ENCODE measurements at regions not wholly inside any gene's neighbourhood (a gene's known extent, or its start where the extent isn't known, plus 50 kb on each side); places are given as distances from the start of the nearest gene placed in this dataset.
"Not testable (repeated sequence)": the region's sequence is repeated elsewhere in the genome, so short reads cannot be mapped to it uniquely, and the experiment has no call there.

GRCh38 chr15:75770131-75770530 lies 57.5 kb upstream of the CSPG4 start:
- H3K4me3 Mint-ChIP-seq = no peak overlapping the region
- Histone ChIP-seq H3K4me1 (ENCODE audit: control insufficient read depth, insufficient read depth, low read length) (no peaks in the 10 kb centered on the region), H3K4me3 (ENCODE audit: low read length) (no peak overlapping the region), H3K9me3 (ENCODE audit: control insufficient read depth, insufficient read depth, low read length) (no peaks in the 10 kb centered on the region), H3K36me3 (ENCODE audit: control insufficient read depth, insufficient read depth, low read length) (no peaks in the 10 kb centered on the region), H3K27me3 (ENCODE audit: control insufficient read depth, insufficient read depth, low read length) (no peaks in the 10 kb centered on the region), H3K27ac (ENCODE audit: low read length) (no peak overlapping the region)
- peaks cover 0 to 17% of the 10 kb centered on the region in 2 donors for H3K27me3 Mint-ChIP-seq (ENCODE audit: low read depth in 2 of 2)
- WGBS (ENCODE audit: insufficient coverage) = 84% methylated on average over 3 of the region's 3 CpGs
- ATAC-seq = no peak
- no peaks in the 10 kb centered on the region for H3K4me1 Mint-ChIP-seq
- H3K36me3 Mint-ChIP-seq = no peaks in the 10 kb centered on the region
- no peak overlapping the region for H3K27ac Mint-ChIP-seq
- DNase-seq = no peak
- intact Hi-C loops (cut with micrococcal nuclease) = no loop called here
- no peak for TF ChIP-seq CTCF (IDR thresholded peaks at IDR 0.05)
- no peaks in the 10 kb centered on the region for H3K9me3 Mint-ChIP-seq

GRCh38 chr15:75768526-75768925 lies 55.9 kb upstream of the CSPG4 start:
- H3K27me3 Mint-ChIP-seq (ENCODE audit: low read depth in 2 of 2) = peaks cover 4 to 19% of the 10 kb centered on the region in 2 donors
- ATAC-seq; H3K36me3 ChIP-seq (ENCODE audit: control insufficient read depth, insufficient read depth, low read length); H3K4me1 ChIP-seq (ENCODE audit: control insufficient read depth, insufficient read depth, low read length); H3K4me3 Mint-ChIP-seq; H3K4me1 Mint-ChIP-seq; H3K9me3 ChIP-seq (ENCODE audit: control insufficient read depth, insufficient read depth, low read length); intact Hi-C loops (cut with micrococcal nuclease); H3K4me3 ChIP-seq (ENCODE audit: low read length); H3K36me3 Mint-ChIP-seq; H3K27me3 ChIP-seq (ENCODE audit: control insufficient read depth, insufficient read depth, low read length); DNase-seq; H3K9me3 Mint-ChIP-seq; H3K27ac ChIP-seq (ENCODE audit: low read length); H3K27ac Mint-ChIP-seq: not testable (repeated sequence)
- WGBS (ENCODE audit: insufficient coverage) = 84% methylated on average over 3 of the region's 3 CpGs

GRCh38 chr15:75765551-75766305 lies 53.1 kb upstream of the CSPG4 start:
- H3K4me3 ChIP-seq (ENCODE audit: low read length); ATAC-seq; H3K27ac Mint-ChIP-seq; H3K9me3 Mint-ChIP-seq; H3K27ac ChIP-seq (ENCODE audit: low read length); H3K27me3 ChIP-seq (ENCODE audit: control insufficient read depth, insufficient read depth, low read length); H3K36me3 ChIP-seq (ENCODE audit: control insufficient read depth, insufficient read depth, low read length); H3K4me1 ChIP-seq (ENCODE audit: control insufficient read depth, insufficient read depth, low read length); H3K9me3 ChIP-seq (ENCODE audit: control insufficient read depth, insufficient read depth, low read length); DNase-seq; H3K4me1 Mint-ChIP-seq; H3K36me3 Mint-ChIP-seq; intact Hi-C loops (cut with micrococcal nuclease); H3K4me3 Mint-ChIP-seq: not testable (repeated sequence)
- 89% methylated on average over 12 of the region's 13 CpGs for WGBS (ENCODE audit: insufficient coverage)
- peaks cover 7 to 38% of the 10 kb centered on the region in 2 donors for H3K27me3 Mint-ChIP-seq (ENCODE audit: low read depth in 2 of 2)

GRCh38 chr15:75764845-75765550 lies 52.4 kb upstream of the CSPG4 start:
- ATAC-seq; H3K4me3 Mint-ChIP-seq; H3K4me3 ChIP-seq (ENCODE audit: low read length); H3K9me3 ChIP-seq (ENCODE audit: control insufficient read depth, insufficient read depth, low read length); H3K27ac Mint-ChIP-seq; intact Hi-C loops (cut with micrococcal nuclease); H3K4me1 Mint-ChIP-seq; H3K9me3 Mint-ChIP-seq; H3K4me1 ChIP-seq (ENCODE audit: control insufficient read depth, insufficient read depth, low read length); H3K36me3 Mint-ChIP-seq; DNase-seq; H3K27ac ChIP-seq (ENCODE audit: low read length); H3K27me3 ChIP-seq (ENCODE audit: control insufficient read depth, insufficient read depth, low read length); H3K36me3 ChIP-seq (ENCODE audit: control insufficient read depth, insufficient read depth, low read length): not testable (repeated sequence)
- WGBS (ENCODE audit: insufficient coverage) = 88% methylated on average over 4 of the region's 5 CpGs
- H3K27me3 Mint-ChIP-seq (ENCODE audit: low read depth in 2 of 2) = peaks cover 7 to 43% of the 10 kb centered on the region in 2 donors

- DNase-seq; ATAC-seq; H3K4me3 Mint-ChIP-seq; H3K27me3 ChIP-seq (ENCODE audit: control insufficient read depth, insufficient read depth, low read length); H3K9me3 ChIP-seq (ENCODE audit: control insufficient read depth, insufficient read depth, low read length); H3K4me1 Mint-ChIP-seq; H3K36me3 Mint-ChIP-seq; intact Hi-C loops (cut with micrococcal nuclease); H3K4me3 ChIP-seq (ENCODE audit: low read length); H3K27ac Mint-ChIP-seq; H3K4me1 ChIP-seq (ENCODE audit: control insufficient read depth, insufficient read depth, low read length); H3K36me3 ChIP-seq (ENCODE audit: control insufficient read depth, insufficient read depth, low read length); H3K27ac ChIP-seq (ENCODE audit: low read length); H3K9me3 Mint-ChIP-seq: not testable (repeated sequence)
- peaks cover 7 to 46% of the 10 kb centered on the region in 2 donors for H3K27me3 Mint-ChIP-seq (ENCODE audit: low read depth in 2 of 2)
- WGBS (ENCODE audit: insufficient coverage) = 91% methylated on average over 13 of the region's 14 CpGs
Measured at GRCh38 chr15:75763635-75764600, 51.3 kb upstream of the CSPG4 start.
